Natural killer cell (primary cell): ENCODE measurements at regions not wholly inside any gene's neighbourhood (a gene's known extent, or its start where the extent isn't known, plus 50 kb on each side); places are given as distances from the start of the nearest gene placed in this dataset.

Experiments
- ATAC-seq, 3 donors: fragments of 150-1000 bp in 2 of 3; fragments of 200-7000 bp in 1 of 3; cut with Tn5 transposase; 1 replicate in 1 of 3; 2 replicates in 2 of 3; pipeline ENCODE4 v1.10.0; 2021; ENCODE audit warnings: mild to moderate bottlenecking in 2 of 3, moderate library complexity in 2 of 3
- DNase-seq, 2 donors: peaks; one replicate each; pipeline versions ENCODE4 v3.0.0 to v3.0.0-alpha.2; 2013 to 2021; ENCODE audit warnings: mixed read lengths in 1 of 2
- H3K27ac ChIP-seq: one replicate; pipeline ENCODE4 v1.5.1; 2013; ENCODE audit warnings: mild to moderate bottlenecking, low read length
- H3K27me3 ChIP-seq: one replicate; pipeline ENCODE4 v1.6.1; 2013; ENCODE audit warnings: low read length; ENCODE audit not compliant: control insufficient read depth, insufficient read depth
- H3K36me3 ChIP-seq: one replicate; pipeline ENCODE4 v1.6.1; 2013; ENCODE audit warnings: low read length; ENCODE audit not compliant: control insufficient read depth, insufficient read depth
- H3K4me1 ChIP-seq: one replicate; pipeline ENCODE4 v1.6.1; 2013; ENCODE audit warnings: low read length; ENCODE audit not compliant: control insufficient read depth, insufficient read depth
- H3K4me3 ChIP-seq: one replicate; pipeline ENCODE4 v1.5.1; 2013; ENCODE audit warnings: low read length
- H3K9me3 ChIP-seq: one replicate; pipeline ENCODE4 v1.6.1; 2013; ENCODE audit warnings: low read length; ENCODE audit not compliant: control insufficient read depth, insufficient read depth
- H3K27ac Mint-ChIP-seq, 2 donors: one replicate each; pipeline ENCODE4 v1.8.0; 2022; ENCODE audit warnings: mild to moderate bottlenecking in 2 of 2, mixed read lengths in 2 of 2, moderate library complexity in 1 of 2
- H3K27me3 Mint-ChIP-seq, 2 donors: one replicate each; pipeline ENCODE4 v1.8.0; 2022; ENCODE audit warnings: low read depth in 2 of 2, mixed read lengths in 2 of 2
- H3K36me3 Mint-ChIP-seq: one replicate; pipeline ENCODE4 v1.8.0; 2022; ENCODE audit warnings: mixed read lengths
- H3K4me1 Mint-ChIP-seq, 2 donors: one replicate each; pipeline ENCODE4 v1.8.0; 2022; ENCODE audit warnings: mixed read lengths in 2 of 2
- H3K4me3 Mint-ChIP-seq: one replicate; pipeline ENCODE4 v1.8.0; 2022; ENCODE audit warnings: mild to moderate bottlenecking, moderate library complexity, mixed read lengths
- H3K9me3 Mint-ChIP-seq, 2 donors: one replicate each; pipeline ENCODE4 v1.8.0; 2022; ENCODE audit warnings: mixed read lengths in 2 of 2
- CTCF ChIP-seq: fragments of 200-600 bp; IDR thresholded peaks from one replicate; pipeline ENCODE4 v1.8.0; 2022; ENCODE audit warnings: antibody characterized with exemption
- WGBS: methylation state at CpG from one replicate; pipeline ENCODE4 v1.1.7; 2013; ENCODE audit warnings: missing lambda C conversion rate; ENCODE audit not compliant: insufficient coverage; 5-methylcytosine and 5-hydroxymethylcytosine counted together
- intact Hi-C: fragments of 100-400 bp; cut with micrococcal nuclease; formaldehyde crosslinking; loops from one replicate; pipeline ENCODE4 v1.14.2; 2022

GRCh38 chr18:68574311-68574710 is 140.6 kb downstream of the TMX3 start:
- no peaks in the 10 kb centered on the region for H3K36me3 Mint-ChIP-seq
- WGBS, result 85% methylated on average over 5 of the region's 5 CpGs
- Histone ChIP-seq H3K4me1 (no peaks in the 10 kb centered on the region), H3K27ac (no peak overlapping the region), H3K4me3 (no peak overlapping the region), H3K9me3 (no peaks in the 10 kb centered on the region), H3K36me3 (no peaks in the 10 kb centered on the region), H3K27me3 (no peaks in the 10 kb centered on the region)
- intact Hi-C loops, result no loop called here
- no peak for ATAC-seq
- TF ChIP-seq CTCF, result no peak
- peaks cover 7 to 15% of the 10 kb centered on the region in 2 donors for H3K9me3 Mint-ChIP-seq
- no peaks in the 10 kb centered on the region for H3K4me1 Mint-ChIP-seq
- no peak for DNase-seq
- H3K27me3 Mint-ChIP-seq, result no peaks in the 10 kb centered on the region
- H3K4me3 Mint-ChIP-seq, result no peak overlapping the region
- H3K27ac Mint-ChIP-seq, result no peak overlapping the region

GRCh38 chr18:68569936-68570335 is 145.0 kb downstream of the TMX3 start:
- Mint-ChIP-seq H3K9me3 (peaks cover 2 to 23% of the 10 kb centered on the region in 2 donors), H3K36me3 (no peaks in the 10 kb centered on the region), H3K4me1 (no peaks in the 10 kb centered on the region), H3K27ac (no peak overlapping the region), H3K4me3 (no peak overlapping the region), H3K27me3 (no peaks in the 10 kb centered on the region)
- DNase-seq, result no peak
- ATAC-seq, result no peak
- H3K27me3 ChIP-seq, result no peaks in the 10 kb centered on the region
- no peak for TF ChIP-seq CTCF
- intact Hi-C loops, result no loop called here
- H3K4me1 ChIP-seq, result no peaks in the 10 kb centered on the region
- no peak overlapping the region for H3K4me3 ChIP-seq
- H3K36me3 ChIP-seq, result no peaks in the 10 kb centered on the region
- no peaks in the 10 kb centered on the region for H3K9me3 ChIP-seq
- no peak overlapping the region for H3K27ac ChIP-seq
- WGBS, result 70% methylated on average over 3 of the region's 3 CpGs

GRCh38 chr18:68568364-68569155 is 146.3 kb downstream of the TMX3 start:
- H3K9me3 ChIP-seq, result no peaks in the 10 kb centered on the region
- no peaks in the 10 kb centered on the region for H3K36me3 ChIP-seq
- DNase-seq (no peak), ATAC-seq (no peak)
- Mint-ChIP-seq H3K27ac (no peak overlapping the region), H3K9me3 (peaks cover 2 to 22% of the 10 kb centered on the region in 2 donors), H3K4me3 (no peak overlapping the region), H3K4me1 (no peaks in the 10 kb centered on the region), H3K27me3 (no peaks in the 10 kb centered on the region), H3K36me3 (no peaks in the 10 kb centered on the region)
- no peaks in the 10 kb centered on the region for H3K4me1 ChIP-seq
- no peaks in the 10 kb centered on the region for H3K27me3 ChIP-seq
- H3K27ac ChIP-seq, result no peak overlapping the region
- intact Hi-C loops, result no loop called here
- 82% methylated on average over 2 of the region's 4 CpGs for WGBS
- H3K4me3 ChIP-seq, result no peak overlapping the region
- no peak for TF ChIP-seq CTCF

GRCh38 chr18:68566991-68567390 is 147.9 kb downstream of the TMX3 start:
- no peak for ATAC-seq
- H3K4me1 Mint-ChIP-seq, result no peaks in the 10 kb centered on the region
- no peaks in the 10 kb centered on the region for H3K36me3 ChIP-seq
- no peaks in the 10 kb centered on the region for H3K4me1 ChIP-seq
- intact Hi-C loops, result no loop called here
- H3K27ac Mint-ChIP-seq, result no peak overlapping the region
- no peaks in the 10 kb centered on the region for H3K9me3 ChIP-seq
- no peak overlapping the region for H3K27ac ChIP-seq
- no peak for TF ChIP-seq CTCF
- no peak for DNase-seq
- peaks cover 2 to 16% of the 10 kb centered on the region in 2 donors for H3K9me3 Mint-ChIP-seq
- no peak overlapping the region for H3K4me3 ChIP-seq
- WGBS, result no CpG with 5 or more reads among the region's 2 CpGs
- H3K36me3 Mint-ChIP-seq, result no peaks in the 10 kb centered on the region
- H3K27me3 Mint-ChIP-seq, result no peaks in the 10 kb centered on the region
- no peaks in the 10 kb centered on the region for H3K27me3 ChIP-seq
- H3K4me3 Mint-ChIP-seq, result no peak overlapping the region
